HG03469 (cell line): ENCODE measurements at regions not wholly inside any gene's neighbourhood (a gene's known extent, or its start where the extent isn't known, plus 50 kb on each side); places are given as distances from the start of the nearest gene placed in this dataset.
"Not testable (repeated sequence)": the region's sequence is repeated elsewhere in the genome, so short reads cannot be mapped to it uniquely, and the experiment has no call there.

Experiments used
- ATAC-seq: cut with Tn5 transposase; IDR thresholded peaks from one replicate; pipeline ENCODE4 v1.9.1; 2021; ENCODE audit warnings: mild to moderate bottlenecking, moderate library complexity, moderate number of reproducible peaks; ENCODE audit not compliant: unreplicated experiment

DNA sequence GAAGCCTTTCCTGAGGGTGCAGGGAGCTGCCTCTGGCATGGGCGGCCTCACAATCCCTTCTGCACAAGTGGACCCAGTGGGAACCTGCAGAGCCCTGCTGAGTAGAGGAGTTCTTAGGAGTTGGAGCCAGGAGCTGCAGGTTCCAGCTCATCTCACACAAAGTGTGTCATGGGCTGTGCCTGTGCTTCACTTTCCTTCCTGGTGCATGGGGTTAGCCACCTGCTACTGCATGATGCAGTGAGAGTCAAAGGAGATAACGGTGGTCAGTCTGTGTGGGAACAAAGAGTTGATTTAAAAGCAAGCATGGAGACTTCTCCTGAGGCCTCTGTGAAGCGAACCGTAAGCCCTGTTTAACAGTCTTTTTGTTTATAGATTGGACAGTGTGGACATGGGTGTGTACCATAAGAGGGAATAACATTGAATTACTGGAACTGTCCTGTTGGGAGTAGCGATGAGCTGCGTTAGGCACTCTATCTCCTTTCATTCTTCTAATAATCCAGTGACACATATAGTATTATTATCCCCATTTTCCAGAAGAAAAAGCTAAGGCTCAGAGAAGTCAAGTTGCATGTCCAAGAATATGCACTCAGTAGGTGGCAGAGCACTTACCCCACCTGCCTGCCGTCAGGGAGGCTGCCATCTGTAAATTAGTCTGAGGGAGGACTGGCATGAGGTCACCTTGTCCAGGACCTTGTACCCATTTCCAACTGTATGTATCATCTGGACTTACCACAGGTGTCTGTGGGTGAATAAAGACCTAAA, 68.7 kb upstream of the PRR23C start:
- no peak for ATAC-seq

DNA sequence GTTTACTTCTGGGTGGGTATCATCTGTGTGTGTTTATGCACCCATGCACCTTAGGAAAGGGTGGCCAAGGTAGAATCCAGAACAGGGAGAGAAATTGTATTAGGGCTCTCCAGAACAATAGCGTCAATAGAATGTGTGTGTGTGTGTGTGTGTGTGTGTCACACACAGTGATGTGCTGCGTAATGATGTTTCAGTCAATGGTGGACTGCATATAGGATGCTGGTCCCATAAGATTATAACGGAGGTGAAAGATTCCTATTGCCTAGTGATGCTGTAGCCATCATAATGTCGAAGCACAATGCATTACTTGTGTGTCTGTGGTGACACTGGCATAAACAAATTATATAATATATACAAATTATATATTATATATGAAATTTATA, 69.3 kb upstream of the PRR23C start:
- ATAC-seq = no peak

- ATAC-seq = not testable (repeated sequence)
Measured at GRCh38 chr3:139116631-139117030, 71.9 kb upstream of the PRR23C start.

DNA sequence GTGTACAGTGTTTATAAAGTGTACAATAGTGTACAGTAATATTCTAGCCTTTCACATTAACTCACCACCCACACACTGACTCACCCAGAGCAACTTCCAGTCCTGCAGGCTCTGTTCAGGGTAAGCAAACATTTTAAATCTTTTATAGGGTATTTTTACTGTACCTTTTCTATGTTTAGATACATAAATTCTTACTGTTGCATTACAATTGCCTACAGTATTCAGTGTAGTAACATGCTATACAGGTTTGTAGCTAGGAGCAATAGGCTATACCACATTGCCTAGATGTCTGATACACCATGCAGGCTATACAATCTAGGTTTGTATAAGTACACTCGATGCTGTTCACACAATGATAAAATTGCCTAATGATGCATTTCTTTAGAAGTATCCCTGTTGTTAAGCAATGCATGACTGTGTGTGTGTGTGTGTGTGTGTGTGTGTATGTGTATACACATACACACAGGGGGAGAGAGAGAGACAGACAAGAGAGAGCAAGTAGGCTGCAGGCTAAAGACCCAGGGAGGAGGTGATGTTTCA, 72.5 kb upstream of the PRR23C start:
- no peak for ATAC-seq

DNA sequence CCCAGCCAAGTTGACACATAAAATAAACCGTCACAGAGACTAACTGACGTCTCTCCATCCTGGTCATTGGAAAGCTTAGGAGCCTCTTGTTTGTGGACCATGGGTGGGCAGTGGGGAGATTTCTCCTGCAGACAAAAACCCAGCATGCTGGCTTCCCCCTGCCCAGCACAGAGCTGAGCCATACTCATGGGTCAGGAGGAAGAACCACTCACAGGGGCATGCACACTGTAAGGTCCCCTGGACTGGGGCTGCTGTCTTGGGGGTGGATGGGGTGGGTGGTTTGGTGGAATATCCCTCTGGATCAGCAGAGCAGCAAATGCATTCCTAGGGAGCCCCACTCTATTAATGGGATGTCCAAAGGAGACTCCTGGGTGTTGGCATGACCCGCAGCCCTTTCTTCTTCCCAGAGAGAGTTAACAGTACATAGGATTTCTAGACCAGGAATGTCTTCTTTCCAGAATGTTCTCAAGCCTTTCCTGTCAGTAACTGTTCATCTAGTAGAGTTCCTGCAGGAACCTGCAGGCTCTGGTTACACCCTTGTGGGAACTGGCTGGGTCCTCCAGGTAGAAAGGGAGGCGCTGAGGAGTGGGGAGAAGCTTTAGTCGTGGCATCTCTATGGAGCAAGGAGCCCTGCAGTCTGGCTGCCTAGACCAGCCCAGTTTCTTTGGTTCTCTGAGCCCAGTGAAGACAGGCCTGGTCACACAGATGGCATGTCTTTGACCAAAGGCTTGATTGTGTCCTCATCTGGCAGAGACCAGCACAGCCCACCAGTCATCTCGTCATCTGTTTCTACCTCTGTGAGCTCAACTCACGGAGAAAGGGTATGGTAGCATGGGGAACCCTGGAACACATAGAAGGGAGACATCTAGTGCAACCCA, 73.4 kb upstream of the PRR23C start:
- ATAC-seq = no peak

DNA sequence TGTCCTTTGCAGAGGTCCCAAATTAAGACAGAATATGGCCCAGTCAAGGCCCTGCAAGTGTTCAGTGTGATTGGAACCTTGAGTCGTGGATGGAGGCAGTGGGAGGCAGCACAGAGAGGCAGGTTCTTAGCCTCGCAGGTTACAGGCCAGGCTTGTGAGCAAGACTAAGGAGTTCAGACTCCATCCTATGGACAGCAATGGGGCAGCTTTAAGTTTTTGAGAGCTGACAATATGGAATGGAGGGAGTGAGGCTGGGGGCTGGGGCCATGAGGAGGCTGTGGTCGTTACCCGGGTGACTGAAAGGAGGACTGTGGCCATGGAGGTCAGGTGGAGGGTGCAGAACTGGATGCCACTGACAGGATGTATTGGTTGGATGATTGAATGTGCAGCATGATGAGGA, 74.1 kb upstream of the PRR23C start:
- no peak for ATAC-seq

GRCh38 chr3:139119331-139120025, 74.8 kb upstream of the PRR23C start:
- no peak for ATAC-seq

GRCh38 chr3:139120086-139121056, 75.7 kb upstream of the PRR23C start:
- no peak for ATAC-seq

GRCh38 chr3:139121513-139122220, 77.0 kb upstream of the PRR23C start:
- ATAC-seq = no peak

DNA sequence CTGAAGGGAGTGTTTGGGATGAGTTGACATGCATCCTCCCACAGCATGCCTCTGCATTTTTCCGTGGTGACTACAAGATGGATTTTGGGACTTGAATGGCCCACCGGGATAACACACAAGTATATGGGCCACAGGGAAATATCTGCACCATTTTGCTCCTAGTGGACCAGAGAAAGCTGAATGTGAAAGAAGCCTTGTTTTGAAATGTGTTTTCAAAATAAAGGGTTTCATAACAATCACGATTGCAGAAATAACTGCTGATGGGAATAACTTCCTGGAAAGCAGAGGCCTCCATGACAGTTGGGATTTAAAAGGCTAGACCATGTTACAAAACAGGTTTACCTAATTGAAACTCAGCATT, 77.5 kb upstream of the PRR23C start:
- ATAC-seq = no peak

GRCh38 chr3:139122612-139123011, 77.9 kb upstream of the PRR23C start:
- no peak for ATAC-seq

- no peak for ATAC-seq
Measured at GRCh38 chr3:139123377-139124095, 78.8 kb upstream of the PRR23C start.

DNA sequence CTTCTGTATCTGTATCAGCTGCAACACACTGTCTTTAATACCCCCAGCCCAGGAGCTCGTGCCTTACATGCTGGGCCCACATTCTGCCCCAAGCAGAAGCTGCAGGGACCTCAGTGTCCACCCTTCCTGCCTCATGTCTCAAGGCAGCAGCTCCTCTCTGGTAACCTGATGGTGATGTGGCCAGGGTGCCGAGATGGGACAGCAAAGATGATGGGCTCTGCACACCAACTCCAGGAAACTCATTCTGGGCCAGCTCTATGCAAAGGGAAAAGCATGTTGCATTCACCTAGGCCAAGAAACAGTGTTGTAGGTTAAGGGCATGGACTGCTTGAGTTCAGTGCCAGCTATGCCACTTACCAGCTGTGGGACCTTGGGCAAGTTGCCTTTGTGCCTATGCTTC, 79.5 kb upstream of the PRR23C start:
- ATAC-seq = no peak

- no peak for ATAC-seq
Measured at GRCh38 chr3:139127101-139127500, 82.4 kb upstream of the PRR23C start.

GRCh38 chr3:139127629-139128028, 82.9 kb upstream of the PRR23C start:
- ATAC-seq = not testable (repeated sequence)

GRCh38 chr3:139128803-139129202, 84.1 kb upstream of the PRR23C start:
- no peak for ATAC-seq

DNA sequence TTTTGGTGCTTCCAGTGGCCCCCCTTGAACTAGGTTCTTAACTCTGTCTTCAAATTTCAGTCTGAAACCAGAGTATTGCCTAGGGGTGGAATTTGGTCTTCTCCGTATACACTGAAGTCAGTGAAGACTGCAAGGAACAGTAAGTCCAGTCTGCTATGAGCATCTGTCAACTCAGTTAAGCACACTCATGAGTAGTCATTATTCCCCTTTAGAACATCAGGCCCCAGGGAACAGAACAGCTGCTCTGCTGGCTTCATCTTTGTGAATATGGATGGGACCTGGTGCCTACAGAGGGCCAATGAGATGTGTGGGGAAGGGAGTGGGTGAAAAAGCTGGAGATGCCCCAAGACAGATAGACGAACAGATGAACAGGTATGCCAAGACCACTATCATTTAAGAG, 85.2 kb upstream of the PRR23C start:
- no peak for ATAC-seq

GRCh38 chr3:139130390-139131140, 85.9 kb upstream of the PRR23C start:
- no peak for ATAC-seq
